ENCODE measurements at regions not wholly inside any gene's neighbourhood (a gene's known extent, or its start where the extent isn't known, plus 50 kb on each side); places are given as distances from the start of the nearest gene placed in this dataset.

DNA sequence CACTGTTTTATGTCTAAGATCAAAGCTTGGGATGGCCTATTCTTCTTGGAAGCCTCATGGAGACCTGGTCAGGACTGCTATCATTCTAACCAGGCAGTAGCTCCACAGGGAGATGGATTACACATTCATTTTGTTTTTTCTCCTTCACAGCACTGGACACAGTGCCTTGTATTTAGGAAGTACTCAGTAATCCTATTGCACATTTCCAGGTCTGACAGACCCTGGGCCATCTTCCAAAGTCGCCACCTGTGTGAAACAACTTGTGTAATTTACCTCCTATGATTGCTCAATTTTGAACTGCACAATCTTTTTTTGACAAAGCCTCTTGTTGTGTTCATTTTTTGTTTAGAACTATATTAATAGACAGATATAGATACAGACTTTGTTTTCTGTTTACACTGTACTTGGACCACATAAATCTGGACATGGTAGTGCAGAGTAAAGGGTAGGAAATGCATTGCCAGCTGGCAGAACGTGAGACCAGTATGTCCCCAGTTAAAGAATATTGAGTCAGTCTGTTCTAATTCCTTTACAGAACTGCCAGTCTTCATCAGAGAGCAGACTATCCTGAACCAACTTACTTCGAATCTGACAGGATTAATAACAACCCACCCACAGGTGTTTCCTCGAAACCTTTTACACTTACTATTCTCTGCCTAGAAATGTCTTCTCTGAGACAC, 277.8 kb upstream of the CYRIA start:
- H3K79me2 ChIP-seq (replicated peaks; ENCODE audit: insufficient read depth, low read length) = no peaks in the 10 kb centered on the region
- H2AFZ ChIP-seq (ENCODE audit: low read depth, low read length) = no peak overlapping the region
- no peak overlapping the region for H3K4me3 ChIP-seq (ENCODE audit: low read length)
- no peaks in the 10 kb centered on the region for H4K20me1 ChIP-seq (ENCODE audit: insufficient read depth)
- TF ChIP-seq RAD21 (conservative IDR thresholded peaks at IDR 0.05) = no peak
- no peaks in the 10 kb centered on the region for H3K9me2 ChIP-seq (ENCODE audit: insufficient read depth, low read length)
- H3F3A ChIP-seq (ENCODE audit: insufficient read depth, low read length, poor library complexity, severe bottlenecking) = no peaks in the 10 kb centered on the region
- H3K4me2 ChIP-seq (ENCODE audit: low read length) = no peak overlapping the region
- no peak overlapping the region for H3K9ac ChIP-seq (ENCODE audit: low read length)
- H3K9me3 ChIP-seq (ENCODE audit: low read length) = no peaks in the 10 kb centered on the region
- H3K27ac ChIP-seq (ENCODE audit: low read length) = no peak overlapping the region
- no peaks in the 10 kb centered on the region for H3K27me3 ChIP-seq (ENCODE audit: insufficient read depth, low read depth, low read length)
- no peaks in the 10 kb centered on the region for H3K36me3 ChIP-seq (ENCODE audit: insufficient read depth, low read length)

DNA sequence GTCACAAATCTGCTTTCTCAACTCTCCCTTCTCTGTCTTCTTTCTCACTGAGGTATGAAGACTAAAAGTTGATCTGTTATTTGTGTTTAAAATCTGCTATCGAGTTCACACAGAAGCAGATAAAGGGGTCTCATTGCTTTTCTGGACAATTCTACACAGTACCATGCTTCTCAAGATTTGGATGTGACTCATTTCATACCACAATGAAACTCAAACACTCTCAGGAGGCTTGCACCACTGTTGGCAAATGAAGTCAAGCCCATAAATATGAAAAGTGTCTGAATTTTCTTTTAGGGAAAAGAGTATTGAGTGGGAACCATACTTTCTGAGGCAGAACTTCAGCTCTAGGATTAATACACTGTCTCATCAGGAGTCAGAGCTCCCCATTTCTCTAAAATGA, 274.6 kb upstream of the CYRIA start:
- H3K79me2 ChIP-seq (replicated peaks; ENCODE audit: insufficient read depth, low read length) = no peaks in the 10 kb centered on the region
- no peak overlapping the region for H3K27ac ChIP-seq (ENCODE audit: low read length)
- no peak overlapping the region for H3K4me2 ChIP-seq (ENCODE audit: low read length)
- H4K20me1 ChIP-seq (ENCODE audit: insufficient read depth) = no peaks in the 10 kb centered on the region
- H3K9me3 ChIP-seq (ENCODE audit: low read length) = no peaks in the 10 kb centered on the region
- no peak overlapping the region for H3K4me3 ChIP-seq (ENCODE audit: low read length)
- TF ChIP-seq EP300 (conservative IDR thresholded peaks at IDR 0.05; ENCODE audit: poor library complexity, severe bottlenecking) (no peak), SMC3 (conservative IDR thresholded peaks at IDR 0.05; ENCODE audit: poor library complexity) (no peak), RAD21 (conservative IDR thresholded peaks at IDR 0.05) (no peak)
- H3K9ac ChIP-seq (ENCODE audit: low read length) = no peak overlapping the region
- no peaks in the 10 kb centered on the region for H3K9me2 ChIP-seq (ENCODE audit: insufficient read depth, low read length)
- no peaks in the 10 kb centered on the region for H3K36me3 ChIP-seq (ENCODE audit: insufficient read depth, low read length)
- no peaks in the 10 kb centered on the region for H3K27me3 ChIP-seq (ENCODE audit: insufficient read depth, low read depth, low read length)
- no peak overlapping the region for H2AFZ ChIP-seq (ENCODE audit: low read depth, low read length)
- H3F3A ChIP-seq (ENCODE audit: insufficient read depth, low read length, poor library complexity, severe bottlenecking) = no peaks in the 10 kb centered on the region

DNA sequence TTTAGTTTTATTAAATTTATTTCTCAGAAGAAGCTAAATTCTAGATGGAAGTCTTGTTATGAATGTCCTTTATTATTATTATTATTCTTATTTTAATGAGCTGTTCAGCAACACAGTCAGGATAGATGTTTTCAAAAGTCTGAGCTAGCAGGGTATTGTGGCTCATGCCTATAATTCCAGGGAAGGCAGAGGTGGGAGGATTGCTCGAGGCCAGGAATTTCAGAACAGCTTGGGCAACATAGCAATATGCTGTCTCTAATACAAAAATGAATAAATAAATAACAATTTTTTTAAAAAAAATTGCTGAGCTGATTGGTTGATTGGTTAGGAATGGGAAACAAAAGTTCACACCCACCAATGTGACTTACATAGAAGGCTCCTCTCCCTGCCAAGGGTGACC, 274.1 kb upstream of the CYRIA start:
- Histone ChIP-seq H3F3A (ENCODE audit: insufficient read depth, low read length, poor library complexity, severe bottlenecking) (no peaks in the 10 kb centered on the region), H3K4me3 (ENCODE audit: low read length) (no peak overlapping the region), H3K4me2 (ENCODE audit: low read length) (no peak overlapping the region), H3K27ac (ENCODE audit: low read length) (no peak overlapping the region), H3K9me2 (ENCODE audit: insufficient read depth, low read length) (no peaks in the 10 kb centered on the region), H4K20me1 (ENCODE audit: insufficient read depth) (no peaks in the 10 kb centered on the region), H3K36me3 (ENCODE audit: insufficient read depth, low read length) (no peaks in the 10 kb centered on the region), H3K27me3 (ENCODE audit: insufficient read depth, low read depth, low read length) (no peaks in the 10 kb centered on the region), H3K9me3 (ENCODE audit: low read length) (no peaks in the 10 kb centered on the region), H2AFZ (ENCODE audit: low read depth, low read length) (no peak overlapping the region), H3K79me2 (replicated peaks; ENCODE audit: insufficient read depth, low read length) (no peaks in the 10 kb centered on the region), H3K9ac (ENCODE audit: low read length) (no peak overlapping the region)
- TF ChIP-seq, protein P1, sequence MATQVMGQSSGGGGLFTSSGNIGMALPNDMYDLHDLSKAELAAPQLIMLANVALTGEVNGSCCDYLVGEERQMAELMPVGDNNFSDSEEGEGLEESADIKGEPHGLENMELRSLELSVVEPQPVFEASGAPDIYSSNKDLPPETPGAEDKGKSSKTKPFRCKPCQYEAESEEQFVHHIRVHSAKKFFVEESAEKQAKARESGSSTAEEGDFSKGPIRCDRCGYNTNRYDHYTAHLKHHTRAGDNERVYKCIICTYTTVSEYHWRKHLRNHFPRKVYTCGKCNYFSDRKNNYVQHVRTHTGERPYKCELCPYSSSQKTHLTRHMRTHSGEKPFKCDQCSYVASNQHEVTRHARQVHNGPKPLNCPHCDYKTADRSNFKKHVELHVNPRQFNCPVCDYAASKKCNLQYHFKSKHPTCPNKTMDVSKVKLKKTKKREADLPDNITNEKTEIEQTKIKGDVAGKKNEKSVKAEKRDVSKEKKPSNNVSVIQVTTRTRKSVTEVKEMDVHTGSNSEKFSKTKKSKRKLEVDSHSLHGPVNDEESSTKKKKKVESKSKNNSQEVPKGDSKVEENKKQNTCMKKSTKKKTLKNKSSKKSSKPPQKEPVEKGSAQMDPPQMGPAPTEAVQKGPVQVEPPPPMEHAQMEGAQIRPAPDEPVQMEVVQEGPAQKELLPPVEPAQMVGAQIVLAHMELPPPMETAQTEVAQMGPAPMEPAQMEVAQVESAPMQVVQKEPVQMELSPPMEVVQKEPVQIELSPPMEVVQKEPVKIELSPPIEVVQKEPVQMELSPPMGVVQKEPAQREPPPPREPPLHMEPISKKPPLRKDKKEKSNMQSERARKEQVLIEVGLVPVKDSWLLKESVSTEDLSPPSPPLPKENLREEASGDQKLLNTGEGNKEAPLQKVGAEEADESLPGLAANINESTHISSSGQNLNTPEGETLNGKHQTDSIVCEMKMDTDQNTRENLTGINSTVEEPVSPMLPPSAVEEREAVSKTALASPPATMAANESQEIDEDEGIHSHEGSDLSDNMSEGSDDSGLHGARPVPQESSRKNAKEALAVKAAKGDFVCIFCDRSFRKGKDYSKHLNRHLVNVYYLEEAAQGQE (IDR thresholded peaks at IDR 0.05; ENCODE audit: borderline replicate concordance) = no peak
- TF ChIP-seq EZH2 (IDR thresholded peaks at IDR 0.05; ENCODE audit: borderline replicate concordance, insufficient read depth, low read length, poor library complexity, severe bottlenecking) (no peak), TAF1 (IDR thresholded peaks at IDR 0.05; ENCODE audit: low read depth) (no peak), SMC3 (conservative IDR thresholded peaks at IDR 0.05; ENCODE audit: poor library complexity) (no peak), EP300 (conservative IDR thresholded peaks at IDR 0.05; ENCODE audit: poor library complexity, severe bottlenecking) (no peak), MXI1 (conservative IDR thresholded peaks at IDR 0.05; ENCODE audit: poor library complexity, severe bottlenecking) (no peak), POLR2AphosphoS5 (IDR thresholded peaks at IDR 0.05) (no peak), RAD21 (conservative IDR thresholded peaks at IDR 0.05) (no peak)
- TF ChIP-seq, protein P2, sequence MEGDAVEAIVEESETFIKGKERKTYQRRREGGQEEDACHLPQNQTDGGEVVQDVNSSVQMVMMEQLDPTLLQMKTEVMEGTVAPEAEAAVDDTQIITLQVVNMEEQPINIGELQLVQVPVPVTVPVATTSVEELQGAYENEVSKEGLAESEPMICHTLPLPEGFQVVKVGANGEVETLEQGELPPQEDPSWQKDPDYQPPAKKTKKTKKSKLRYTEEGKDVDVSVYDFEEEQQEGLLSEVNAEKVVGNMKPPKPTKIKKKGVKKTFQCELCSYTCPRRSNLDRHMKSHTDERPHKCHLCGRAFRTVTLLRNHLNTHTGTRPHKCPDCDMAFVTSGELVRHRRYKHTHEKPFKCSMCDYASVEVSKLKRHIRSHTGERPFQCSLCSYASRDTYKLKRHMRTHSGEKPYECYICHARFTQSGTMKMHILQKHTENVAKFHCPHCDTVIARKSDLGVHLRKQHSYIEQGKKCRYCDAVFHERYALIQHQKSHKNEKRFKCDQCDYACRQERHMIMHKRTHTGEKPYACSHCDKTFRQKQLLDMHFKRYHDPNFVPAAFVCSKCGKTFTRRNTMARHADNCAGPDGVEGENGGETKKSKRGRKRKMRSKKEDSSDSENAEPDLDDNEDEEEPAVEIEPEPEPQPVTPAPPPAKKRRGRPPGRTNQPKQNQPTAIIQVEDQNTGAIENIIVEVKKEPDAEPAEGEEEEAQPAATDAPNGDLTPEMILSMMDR (IDR thresholded peaks at IDR 0.05; ENCODE audit: poor library complexity, severe bottlenecking) = no peak

Data from neural cell (in vitro differentiated cells).